GM12892 (cell line): ENCODE measurements at regions not wholly inside any gene's neighbourhood (a gene's known extent, or its start where the extent isn't known, plus 50 kb on each side); places are given as distances from the start of the nearest gene placed in this dataset.

Source experiments
- POLR2A ChIP-seq: IDR thresholded peaks from 2 replicates; pipeline ENCODE4 v1.6.1; 2011; ENCODE audit warnings: low read depth, low read length, control low read depth
- POLR2AphosphoS5 ChIP-seq: IDR thresholded peaks from 2 replicates; pipeline ENCODE4 v1.6.1; 2011; ENCODE audit warnings: low read depth, low read length, control low read depth
- TAF1 ChIP-seq: IDR thresholded peaks from 2 replicates; pipeline ENCODE4 v1.6.1; 2011; ENCODE audit warnings: low read depth, mild to moderate bottlenecking, control low read depth, low read length, borderline replicate concordance

- TF ChIP-seq TAF1 (no peak), POLR2A (no peak), POLR2AphosphoS5 (no peak)
Observed at GRCh38 chr15:85311647-85312046, 68.8 kb upstream of the AKAP13 start.
